Neutrophil (primary cell): ENCODE measurements at regions not wholly inside any gene's neighbourhood (a gene's known extent, or its start where the extent isn't known, plus 50 kb on each side); places are given as distances from the start of the nearest gene placed in this dataset.

Experiments used
- H3K27ac ChIP-seq: fragments of 200-600 bp; sonication (generic); 2 replicates; pipeline ENCODE4 v1.5.1; 2016; ENCODE audit warnings: mild to moderate bottlenecking, moderate library complexity
- H3K27me3 ChIP-seq: fragments of 200-600 bp; sonication (generic); 2 replicates; pipeline ENCODE4 v1.6.0; 2016; ENCODE audit warnings: mild to moderate bottlenecking
- H3K36me3 ChIP-seq: fragments of 200-600 bp; sonication (generic); 2 replicates; pipeline ENCODE4 v1.5.1; 2017
- H3K4me1 ChIP-seq, 2 experiments: fragments of 200-600 bp in 1 of 2; sonication (generic) in 1 of 2; 1 replicate in 1 of 2; 2 replicates in 1 of 2; pipeline versions ENCODE4 v1.5.1 to v1.6.1; 2013 to 2016; ENCODE audit warnings: low read depth in 1 of 2, low read length in 1 of 2, mild to moderate bottlenecking in 1 of 2, moderate library complexity in 1 of 2; ENCODE audit not compliant: control insufficient read depth in 1 of 2, insufficient read depth in 1 of 2
- H3K4me3 ChIP-seq, 2 experiments: fragments of 200-600 bp in 1 of 2; sonication (generic) in 1 of 2; 1 replicate in 1 of 2; 2 replicates in 1 of 2; pipeline ENCODE4 v1.5.1; 2013 to 2016; ENCODE audit warnings: low read depth in 1 of 2, low read length in 1 of 2, mild to moderate bottlenecking in 1 of 2, moderate library complexity in 1 of 2
- H3K9me3 ChIP-seq: fragments of 200-600 bp; sonication (generic); 2 replicates; pipeline ENCODE4 v1.5.1; 2016
- TF ChIP-seq, protein P1 (sequence below): fragments of 200-600 bp; sonication (generic); IDR thresholded peaks from 2 replicates; pipeline ENCODE4 v1.5.1; 2016; ENCODE audit warnings: antibody characterized with exemption

DNA sequence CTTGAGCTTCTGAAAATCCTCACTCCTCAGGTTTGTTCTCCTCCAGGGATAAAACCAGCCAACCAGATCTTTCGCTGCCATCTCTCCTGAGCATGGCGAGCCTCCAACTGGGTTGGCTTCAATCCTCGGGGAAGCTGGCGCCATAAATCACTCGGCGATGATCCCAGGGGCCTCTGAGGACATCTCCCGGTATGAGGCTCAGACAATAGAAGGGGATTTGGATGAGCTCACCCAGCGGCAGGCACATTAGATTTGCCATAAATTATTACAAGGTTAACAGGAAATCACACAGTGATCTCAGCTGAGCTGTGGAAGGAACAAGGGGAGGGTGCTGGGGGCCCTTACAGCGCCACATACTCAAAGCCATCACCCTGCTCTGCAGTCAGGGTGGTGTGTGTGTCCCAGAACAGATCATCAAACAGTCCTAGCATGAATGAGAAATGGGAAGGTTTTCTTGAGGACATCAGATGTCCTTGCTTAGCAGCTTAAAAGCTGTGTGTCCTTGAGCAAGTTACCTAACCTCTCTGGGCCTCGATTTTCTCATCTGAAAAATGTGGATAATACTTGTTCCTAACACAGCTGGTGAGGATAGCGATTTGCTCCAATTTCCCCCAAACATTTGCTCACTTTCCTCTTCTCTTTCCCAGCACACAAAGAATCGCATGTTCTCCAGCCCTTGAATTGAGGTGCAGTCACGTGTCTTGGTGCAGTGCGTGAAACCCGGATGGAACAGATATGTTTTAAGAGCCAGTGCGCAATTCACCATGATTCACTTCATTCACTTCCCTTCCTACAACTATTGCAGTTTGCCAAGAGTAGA lies 142.8 kb downstream of the SCARB1 start:
- TF ChIP-seq, protein P1, sequence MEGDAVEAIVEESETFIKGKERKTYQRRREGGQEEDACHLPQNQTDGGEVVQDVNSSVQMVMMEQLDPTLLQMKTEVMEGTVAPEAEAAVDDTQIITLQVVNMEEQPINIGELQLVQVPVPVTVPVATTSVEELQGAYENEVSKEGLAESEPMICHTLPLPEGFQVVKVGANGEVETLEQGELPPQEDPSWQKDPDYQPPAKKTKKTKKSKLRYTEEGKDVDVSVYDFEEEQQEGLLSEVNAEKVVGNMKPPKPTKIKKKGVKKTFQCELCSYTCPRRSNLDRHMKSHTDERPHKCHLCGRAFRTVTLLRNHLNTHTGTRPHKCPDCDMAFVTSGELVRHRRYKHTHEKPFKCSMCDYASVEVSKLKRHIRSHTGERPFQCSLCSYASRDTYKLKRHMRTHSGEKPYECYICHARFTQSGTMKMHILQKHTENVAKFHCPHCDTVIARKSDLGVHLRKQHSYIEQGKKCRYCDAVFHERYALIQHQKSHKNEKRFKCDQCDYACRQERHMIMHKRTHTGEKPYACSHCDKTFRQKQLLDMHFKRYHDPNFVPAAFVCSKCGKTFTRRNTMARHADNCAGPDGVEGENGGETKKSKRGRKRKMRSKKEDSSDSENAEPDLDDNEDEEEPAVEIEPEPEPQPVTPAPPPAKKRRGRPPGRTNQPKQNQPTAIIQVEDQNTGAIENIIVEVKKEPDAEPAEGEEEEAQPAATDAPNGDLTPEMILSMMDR: no peak
- Histone ChIP-seq H3K27ac (no peak overlapping the region), H3K36me3 (no peaks in the 10 kb centered on the region), H3K9me3 (no peaks in the 10 kb centered on the region), H3K27me3 (no peaks in the 10 kb centered on the region), H3K4me3 (no peak overlapping the region), H3K4me1 (peaks cover 12 to 15% of the 10 kb centered on the region in 2 experiments)

- H3K4me3 ChIP-seq: no peak overlapping the region
- no peak overlapping the region for H3K27ac ChIP-seq
- no peaks in the 10 kb centered on the region for H3K36me3 ChIP-seq
- H3K9me3 ChIP-seq: no peaks in the 10 kb centered on the region
- peaks cover 15 to 18% of the 10 kb centered on the region in 2 experiments for H3K4me1 ChIP-seq
- TF ChIP-seq, protein P1: no peak
- H3K27me3 ChIP-seq: no peaks in the 10 kb centered on the region
These were observed 143.5 kb downstream of the SCARB1 start for GRCh38 chr12:124720004-124720680.

- no peaks in the 10 kb centered on the region for H3K27me3 ChIP-seq
- TF ChIP-seq, protein P1: no peak
- no peak overlapping the region for H3K4me3 ChIP-seq
- no peaks in the 10 kb centered on the region for H3K36me3 ChIP-seq
- H3K9me3 ChIP-seq: no peaks in the 10 kb centered on the region
- H3K27ac ChIP-seq: no peak overlapping the region
- peaks cover 18 to 21% of the 10 kb centered on the region in 2 experiments for H3K4me1 ChIP-seq
These were observed 144.4 kb downstream of the SCARB1 start for GRCh38 chr12:124719231-124719630.

DNA sequence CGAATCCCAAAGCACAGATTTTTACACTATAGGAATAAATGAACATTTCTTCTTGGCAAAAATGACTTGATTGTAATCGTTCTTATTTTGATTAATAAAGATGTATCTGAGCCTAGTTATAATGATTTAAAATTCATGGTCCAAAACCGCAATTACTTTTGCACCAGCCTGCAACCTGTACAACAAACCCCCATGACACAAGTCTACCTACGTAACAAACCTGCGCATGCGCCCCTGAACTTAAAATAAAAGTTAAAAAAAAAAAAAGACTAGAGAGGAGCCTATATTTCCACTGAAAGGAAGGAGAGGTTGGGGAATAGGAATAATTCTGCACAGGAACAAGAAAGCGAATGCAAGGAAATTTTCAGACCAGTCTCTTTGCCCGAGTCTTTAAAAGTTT lies 145.2 kb downstream of the SCARB1 start:
- H3K36me3 ChIP-seq: no peaks in the 10 kb centered on the region
- no peaks in the 10 kb centered on the region for H3K27me3 ChIP-seq
- H3K27ac ChIP-seq: no peak overlapping the region
- peaks cover 26 to 29% of the 10 kb centered on the region in 2 experiments for H3K4me1 ChIP-seq
- H3K9me3 ChIP-seq: no peaks in the 10 kb centered on the region
- TF ChIP-seq, protein P1: no peak
- no peak overlapping the region for H3K4me3 ChIP-seq

DNA sequence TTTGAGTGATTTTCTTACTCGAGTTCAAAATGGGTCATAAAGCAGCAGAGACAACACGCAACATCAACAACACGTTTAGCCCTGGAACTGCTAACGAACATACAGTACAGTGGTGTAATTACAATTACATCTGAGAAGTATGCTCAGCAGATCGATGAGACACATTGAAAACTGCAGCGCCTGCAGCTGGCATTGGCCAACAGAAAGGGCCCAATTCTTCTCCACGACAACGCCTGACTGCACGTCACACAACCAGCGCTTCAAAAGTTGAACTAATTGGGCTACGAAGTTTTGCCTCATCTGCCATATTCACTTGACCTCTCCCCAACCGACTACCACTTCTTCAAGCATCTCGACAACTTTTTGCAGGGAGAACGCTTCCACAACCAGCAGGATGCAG lies 145.6 kb downstream of the SCARB1 start:
- no peaks in the 10 kb centered on the region for H3K9me3 ChIP-seq
- no peak overlapping the region for H3K27ac ChIP-seq
- no peaks in the 10 kb centered on the region for H3K27me3 ChIP-seq
- peaks cover 30 to 32% of the 10 kb centered on the region in 2 experiments for H3K4me1 ChIP-seq
- no peaks in the 10 kb centered on the region for H3K36me3 ChIP-seq
- no peak overlapping the region for H3K4me3 ChIP-seq
- TF ChIP-seq, protein P1: no peak
